ENCODE measurements at regions not wholly inside any gene's neighbourhood (a gene's known extent, or its start where the extent isn't known, plus 50 kb on each side); places are given as distances from the start of the nearest gene placed in this dataset.

DNA sequence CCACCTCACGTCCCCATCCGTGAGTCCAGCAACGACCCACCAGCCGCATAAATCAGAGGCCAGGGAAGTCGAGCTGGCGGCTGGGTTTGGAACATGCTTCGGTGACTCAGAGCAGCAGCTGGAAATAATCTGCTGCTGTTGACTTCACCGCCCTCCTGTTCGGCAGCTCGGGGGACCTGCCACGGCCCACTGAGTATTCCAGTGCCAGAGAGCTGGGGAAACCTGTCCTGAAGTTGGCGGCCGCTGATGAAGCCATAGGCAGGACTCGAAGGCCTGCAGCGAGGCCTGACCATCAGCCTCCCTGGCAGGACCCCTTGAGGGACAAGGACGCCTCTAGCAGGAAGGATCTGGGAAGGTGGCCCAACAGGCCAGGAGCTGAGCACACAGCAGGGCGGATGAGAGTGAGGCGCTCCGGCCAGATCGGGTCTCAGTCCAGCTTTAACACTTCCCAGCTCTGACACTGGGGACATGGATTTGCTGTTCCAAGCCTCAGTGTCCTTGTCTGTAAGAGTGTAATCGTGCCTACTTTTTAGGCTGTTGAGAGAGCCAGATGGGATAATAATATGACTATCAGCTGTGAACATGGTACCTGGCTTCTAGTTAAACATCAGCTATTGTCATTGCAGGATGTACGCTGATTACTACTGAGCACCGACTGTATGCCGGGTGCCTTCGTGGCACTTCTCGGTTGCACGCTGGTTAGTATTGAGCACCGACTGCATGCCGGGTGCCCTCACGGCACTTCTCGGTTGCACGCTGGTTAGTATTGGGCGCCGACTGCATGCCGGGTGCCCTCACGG is 50.4 kb upstream of the CIBAR2 start:
- Mint-ChIP-seq H3K9me3 (no peaks in the 10 kb centered on the region), H3K4me1 (ENCODE audit: low read depth) (peaks cover 6% of the 10 kb centered on the region), H3K27me3 (ENCODE audit: insufficient read depth) (peaks cover 15% of the 10 kb centered on the region), H3K4me3 (no peak overlapping the region), H3K36me3 (ENCODE audit: low read depth) (no peaks in the 10 kb centered on the region), H3K27ac (no peak overlapping the region)
- no peak for DNase-seq (ENCODE audit: low spot score)
- intact Hi-C loops (cut with micrococcal nuclease) = no loop called here

DNA sequence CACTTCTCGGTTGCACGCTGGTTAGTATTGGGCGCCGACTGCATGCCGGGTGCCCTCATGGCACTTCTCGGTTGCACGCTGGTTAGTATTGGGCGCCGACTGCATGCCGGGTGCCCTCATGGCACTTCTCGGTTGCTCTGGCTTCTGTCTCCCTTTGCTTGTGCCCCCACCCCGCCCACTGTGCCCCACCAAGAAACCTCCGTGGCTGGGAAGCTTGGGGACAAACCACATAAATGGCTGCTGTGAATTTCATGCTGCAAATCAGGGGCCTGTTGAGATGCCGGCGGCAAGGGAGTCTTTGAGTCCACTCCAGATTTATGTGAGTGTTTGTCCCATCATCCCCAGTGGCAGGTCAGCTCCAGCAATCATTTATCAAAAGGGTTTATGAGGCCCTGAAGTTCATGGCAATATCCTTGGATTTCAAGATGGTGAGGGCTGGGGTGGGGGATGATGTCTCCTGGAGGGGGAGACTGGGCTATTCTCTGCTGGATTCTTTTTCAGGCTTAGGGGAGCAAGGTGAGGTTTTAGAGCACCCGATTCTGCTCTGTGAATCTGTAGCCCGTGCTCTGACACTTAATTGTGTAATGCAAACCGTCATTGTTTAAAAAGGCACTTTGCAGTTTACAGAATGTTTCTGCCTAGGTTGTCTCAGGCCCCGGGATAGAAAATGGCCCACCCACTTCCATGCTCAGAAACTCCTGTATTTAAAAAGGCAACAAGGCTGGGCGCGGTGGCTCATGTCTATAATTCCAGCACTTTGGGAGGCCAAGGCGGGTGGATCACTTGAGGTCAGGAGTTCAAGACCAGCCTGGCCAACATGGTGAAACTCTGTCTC is 51.2 kb upstream of the CIBAR2 start:
- DNase-seq (ENCODE audit: low spot score) = no peak
- no peak overlapping the region for H3K4me3 Mint-ChIP-seq
- H3K36me3 Mint-ChIP-seq (ENCODE audit: low read depth) = no peaks in the 10 kb centered on the region
- intact Hi-C loops (cut with micrococcal nuclease) = no loop called here
- H3K27me3 Mint-ChIP-seq (ENCODE audit: insufficient read depth) = peaks cover 20% of the 10 kb centered on the region
- H3K4me1 Mint-ChIP-seq (ENCODE audit: low read depth) = no peaks in the 10 kb centered on the region
- H3K27ac Mint-ChIP-seq = no peak overlapping the region
- no peaks in the 10 kb centered on the region for H3K9me3 Mint-ChIP-seq

DNA sequence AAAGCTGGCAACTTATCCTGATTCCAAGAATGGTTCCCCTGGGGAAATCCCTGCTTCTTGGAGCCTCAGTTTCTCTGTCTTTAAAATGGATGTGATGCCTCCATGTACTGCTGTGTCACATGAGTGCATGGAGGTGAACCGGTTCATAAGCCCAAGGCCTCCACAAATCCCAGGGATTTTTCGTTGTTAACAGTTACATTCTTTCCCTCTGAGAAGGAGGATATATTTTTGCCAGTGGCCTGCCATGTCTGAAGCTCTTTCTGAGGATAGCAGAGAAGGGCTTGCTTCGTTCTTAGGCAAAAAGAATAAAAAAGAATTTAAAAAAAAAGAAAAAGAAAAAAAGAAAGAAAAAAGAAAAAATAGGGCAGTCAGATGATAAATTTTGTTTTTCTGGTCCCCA is 52.2 kb upstream of the CIBAR2 start:
- Mint-ChIP-seq H3K4me1 (ENCODE audit: low read depth) (no peaks in the 10 kb centered on the region), H3K27me3 (ENCODE audit: insufficient read depth) (peaks cover 23% of the 10 kb centered on the region), H3K9me3 (no peaks in the 10 kb centered on the region), H3K4me3 (no peak overlapping the region), H3K27ac (no peak overlapping the region), H3K36me3 (ENCODE audit: low read depth) (no peaks in the 10 kb centered on the region)
- intact Hi-C loops (cut with micrococcal nuclease) = no loop called here
- DNase-seq (ENCODE audit: low spot score) = no peak

DNA sequence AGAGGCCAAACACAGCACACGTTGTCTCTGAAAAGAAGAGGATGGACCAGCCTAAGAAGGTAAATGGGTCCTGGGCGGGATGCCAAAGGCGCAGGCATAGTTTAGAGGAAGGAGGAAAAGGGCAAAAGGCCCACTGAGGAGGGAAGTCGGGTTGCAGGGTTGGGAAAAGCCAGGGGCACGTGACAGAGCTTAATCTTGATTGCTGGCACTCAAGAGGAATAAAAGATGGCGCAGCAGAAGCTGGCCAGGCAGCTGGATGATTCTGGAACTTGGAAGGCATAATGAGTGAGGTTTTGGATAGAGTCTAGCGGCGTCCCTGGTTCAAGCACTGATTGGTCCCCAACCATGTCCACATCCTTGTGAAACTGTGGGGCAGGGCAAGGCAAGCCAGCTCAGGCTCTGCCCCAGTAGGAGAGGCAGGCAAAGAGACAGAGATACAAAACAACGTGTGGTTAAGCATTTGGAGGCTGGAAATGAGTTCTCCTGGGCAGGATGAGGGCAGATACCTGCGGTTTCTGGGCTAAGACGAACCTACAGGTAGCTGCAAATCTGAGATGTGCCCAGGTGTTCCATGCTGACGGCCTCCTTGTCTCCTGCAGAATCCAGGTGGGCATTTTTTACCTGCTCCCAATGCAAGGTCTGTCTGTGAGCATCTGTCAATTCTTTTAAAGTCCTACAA is 52.7 kb upstream of the CIBAR2 start:
- Mint-ChIP-seq H3K27ac (no peak overlapping the region), H3K4me3 (no peak overlapping the region), H3K36me3 (ENCODE audit: low read depth) (no peaks in the 10 kb centered on the region), H3K9me3 (no peaks in the 10 kb centered on the region), H3K4me1 (ENCODE audit: low read depth) (no peaks in the 10 kb centered on the region), H3K27me3 (ENCODE audit: insufficient read depth) (peaks cover 23% of the 10 kb centered on the region)
- intact Hi-C loops (cut with micrococcal nuclease) = no loop called here
- no peak for DNase-seq (ENCODE audit: low spot score)

DNA sequence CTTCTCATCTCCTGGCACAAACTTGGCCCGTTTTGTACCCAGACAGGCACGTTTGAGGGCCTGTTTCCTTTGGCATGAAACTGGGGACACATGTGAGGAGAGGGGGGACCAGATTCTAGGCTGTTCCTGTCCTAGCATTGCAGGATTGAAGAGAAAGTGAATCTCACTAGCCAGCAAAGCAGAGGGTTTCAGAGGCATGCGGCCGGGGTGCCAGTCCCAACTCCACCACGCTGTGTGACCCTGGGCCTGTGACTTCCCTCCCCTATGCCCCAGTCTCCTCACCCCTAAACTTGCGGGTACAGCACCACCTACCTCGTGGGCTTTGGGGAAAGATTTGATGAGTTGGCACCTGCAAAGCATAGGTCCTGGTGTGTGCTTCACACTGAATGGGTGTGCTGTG is 53.5 kb upstream of the CIBAR2 start:
- Mint-ChIP-seq H3K4me3 (no peak overlapping the region), H3K4me1 (ENCODE audit: low read depth) (no peaks in the 10 kb centered on the region), H3K36me3 (ENCODE audit: low read depth) (no peaks in the 10 kb centered on the region), H3K9me3 (no peaks in the 10 kb centered on the region), H3K27me3 (ENCODE audit: insufficient read depth) (peaks cover 29% of the 10 kb centered on the region), H3K27ac (no peak overlapping the region)
- intact Hi-C loops (cut with micrococcal nuclease) = no loop called here
- no peak for DNase-seq (ENCODE audit: low spot score)

DNA sequence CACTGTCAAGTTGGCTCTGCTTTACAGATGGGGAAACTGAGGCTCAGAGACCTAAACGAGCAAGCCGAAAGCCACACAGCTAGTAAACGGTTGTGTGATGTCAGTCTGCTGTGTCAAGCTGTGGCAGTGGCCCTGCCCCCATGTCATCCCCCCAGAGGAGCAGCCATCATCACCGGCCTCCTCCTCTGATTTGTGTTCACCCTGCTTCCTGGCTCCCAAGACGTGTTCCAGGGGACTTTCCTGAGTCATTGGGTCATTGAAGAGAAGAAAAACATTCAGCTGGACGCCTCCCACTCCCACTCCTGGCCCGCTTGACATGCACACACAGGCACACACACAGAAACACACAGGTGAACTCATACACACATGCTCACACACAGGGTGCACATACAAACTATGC is 54.0 kb upstream of the CIBAR2 start:
- H3K4me1 Mint-ChIP-seq (ENCODE audit: low read depth) = no peaks in the 10 kb centered on the region
- H3K27me3 Mint-ChIP-seq (ENCODE audit: insufficient read depth) = peaks cover 31% of the 10 kb centered on the region
- DNase-seq (ENCODE audit: low spot score) = no peak
- H3K9me3 Mint-ChIP-seq = no peaks in the 10 kb centered on the region
- no peak overlapping the region for H3K4me3 Mint-ChIP-seq
- intact Hi-C loops (cut with micrococcal nuclease) = no loop called here
- no peak overlapping the region for H3K27ac Mint-ChIP-seq
- H3K36me3 Mint-ChIP-seq (ENCODE audit: low read depth) = no peaks in the 10 kb centered on the region

DNA sequence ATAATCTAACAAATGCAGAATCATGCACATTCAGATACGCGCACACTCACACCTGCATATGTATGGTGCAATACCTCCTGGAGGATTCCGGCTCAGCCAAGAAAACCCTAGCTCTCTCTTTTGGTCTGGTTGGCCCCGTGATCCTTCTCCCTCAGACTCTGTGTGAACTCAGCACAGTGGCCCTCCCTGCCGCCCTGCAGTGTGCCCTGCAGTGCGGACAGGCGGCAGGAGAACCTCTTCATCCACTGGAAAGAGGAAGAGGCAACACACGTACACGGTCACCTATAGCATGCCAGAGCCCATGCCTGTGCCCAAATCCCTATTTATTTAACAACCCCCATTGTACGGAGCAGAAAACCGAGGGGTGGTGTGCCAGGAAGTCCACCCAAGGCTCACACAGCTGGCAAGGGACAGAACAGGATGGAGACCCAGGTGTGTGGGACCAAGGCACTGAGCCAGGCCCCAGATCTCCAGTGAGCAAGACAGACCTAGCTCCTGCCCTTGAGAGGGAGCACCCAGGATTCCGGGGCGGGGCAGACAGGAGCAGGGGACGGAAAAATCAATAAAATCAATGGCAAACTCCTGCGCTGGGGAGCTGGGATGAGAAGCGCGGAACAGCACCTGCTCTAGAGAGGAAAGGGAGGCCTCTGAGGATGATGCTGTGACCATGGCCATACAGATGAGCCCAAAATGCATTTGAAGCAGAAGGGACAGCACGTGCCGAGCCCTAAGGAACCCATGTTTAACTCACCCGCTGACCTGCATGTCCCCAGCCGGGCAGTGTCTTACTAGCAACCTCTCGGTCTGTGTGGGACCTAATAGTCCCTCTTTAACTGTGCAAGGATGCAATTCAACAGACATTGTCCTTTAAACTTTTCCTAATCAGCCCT is 54.7 kb upstream of the CIBAR2 start:
- DNase-seq (ENCODE audit: low spot score) = no peak
- Mint-ChIP-seq H3K27me3 (ENCODE audit: insufficient read depth) (peaks cover 36% of the 10 kb centered on the region), H3K4me3 (no peak overlapping the region), H3K36me3 (ENCODE audit: low read depth) (no peaks in the 10 kb centered on the region), H3K27ac (no peak overlapping the region), H3K9me3 (no peaks in the 10 kb centered on the region), H3K4me1 (ENCODE audit: low read depth) (no peaks in the 10 kb centered on the region)
- intact Hi-C loops (cut with micrococcal nuclease) = no loop called here

DNA sequence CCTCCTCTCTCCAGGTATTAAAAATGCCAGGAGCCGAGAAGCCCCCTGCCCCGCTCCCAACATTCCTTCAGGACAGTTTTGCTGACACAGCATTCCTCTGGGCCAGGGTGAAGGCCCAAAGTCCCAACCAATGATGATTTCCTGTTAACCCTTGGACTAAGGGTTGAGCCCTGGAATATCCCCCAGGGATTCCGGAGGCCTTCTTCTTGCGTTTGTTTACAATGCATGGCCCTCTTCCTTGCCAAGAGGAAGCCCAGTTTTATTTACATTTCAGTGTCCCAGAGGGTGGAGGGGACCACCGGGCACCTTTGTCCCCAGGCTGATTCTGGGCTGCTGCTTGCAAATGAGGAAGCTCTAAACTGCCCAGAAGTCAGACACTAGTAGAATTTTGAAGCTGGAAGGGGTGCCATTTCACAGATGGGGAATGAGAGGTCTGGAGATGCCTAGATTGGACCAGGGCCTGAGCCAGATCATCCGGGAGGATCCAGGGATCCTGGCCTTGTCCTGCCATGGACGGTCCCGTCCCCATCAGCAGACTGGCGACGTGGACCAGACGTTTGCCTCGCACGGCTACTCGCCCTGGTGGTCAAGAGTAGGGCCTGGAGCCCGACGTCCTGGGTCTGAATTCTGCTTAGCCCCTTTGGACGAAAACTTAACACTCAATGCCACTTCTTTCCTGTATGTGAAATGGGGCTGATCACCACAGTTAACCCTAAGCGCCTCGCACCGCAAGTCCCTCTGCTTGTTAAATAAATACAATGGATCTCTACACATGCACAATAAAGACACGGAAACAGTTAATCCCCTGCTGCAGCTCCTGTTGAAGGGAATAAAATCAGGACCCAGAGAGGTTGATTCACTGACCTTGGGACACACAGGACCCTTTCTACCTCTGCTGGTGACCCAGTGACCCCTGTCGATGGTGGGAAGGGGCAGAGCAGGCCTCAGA is 55.6 kb upstream of the CIBAR2 start:
- Mint-ChIP-seq H3K4me3 (no peak overlapping the region), H3K27me3 (ENCODE audit: insufficient read depth) (peaks cover 45% of the 10 kb centered on the region)
- intact Hi-C loops (cut with micrococcal nuclease) = no loop called here

DNA sequence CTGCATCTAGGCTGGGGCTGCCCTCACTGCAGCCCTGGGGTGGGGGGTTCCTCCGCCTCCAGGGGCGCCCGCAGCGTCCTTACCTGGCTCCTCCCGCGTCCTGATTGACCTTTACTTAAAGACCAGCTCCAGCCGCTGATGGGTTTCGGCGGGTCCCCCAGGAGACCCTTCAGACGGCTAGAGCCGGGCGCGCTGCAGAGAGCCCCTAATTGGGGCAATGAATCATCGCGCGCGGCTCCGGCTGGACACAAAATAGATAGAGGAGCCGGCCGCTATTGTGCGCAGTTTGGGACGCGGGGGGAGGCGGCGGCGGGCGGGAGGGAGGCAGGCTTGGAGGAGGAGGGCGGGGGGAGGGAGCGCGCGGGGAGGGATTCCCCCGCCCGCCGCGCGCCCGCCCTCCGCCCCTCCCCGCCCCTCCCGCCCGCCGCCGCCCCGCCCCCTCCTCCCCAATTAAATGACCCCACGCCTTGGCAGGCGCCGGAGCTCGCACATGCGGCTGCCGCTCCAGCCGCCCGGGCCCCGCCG is 56.5 kb upstream of the CIBAR2 start:
- peak overlapping the region; percentile 30 for H3K4me3 Mint-ChIP-seq
- H3K27me3 Mint-ChIP-seq (ENCODE audit: insufficient read depth) = peaks cover 47% of the 10 kb centered on the region
- no peaks in the 10 kb centered on the region for H3K4me1 Mint-ChIP-seq (ENCODE audit: low read depth)

More for the DNA sequence above, 55.6 kb upstream of the CIBAR2 start:
- Mint-ChIP-seq H3K36me3 (ENCODE audit: low read depth) (no peaks in the 10 kb centered on the region), H3K9me3 (no peaks in the 10 kb centered on the region), H3K4me1 (ENCODE audit: low read depth) (no peaks in the 10 kb centered on the region), H3K27ac (no peak overlapping the region)
- no peak for DNase-seq (ENCODE audit: low spot score)

DNA sequence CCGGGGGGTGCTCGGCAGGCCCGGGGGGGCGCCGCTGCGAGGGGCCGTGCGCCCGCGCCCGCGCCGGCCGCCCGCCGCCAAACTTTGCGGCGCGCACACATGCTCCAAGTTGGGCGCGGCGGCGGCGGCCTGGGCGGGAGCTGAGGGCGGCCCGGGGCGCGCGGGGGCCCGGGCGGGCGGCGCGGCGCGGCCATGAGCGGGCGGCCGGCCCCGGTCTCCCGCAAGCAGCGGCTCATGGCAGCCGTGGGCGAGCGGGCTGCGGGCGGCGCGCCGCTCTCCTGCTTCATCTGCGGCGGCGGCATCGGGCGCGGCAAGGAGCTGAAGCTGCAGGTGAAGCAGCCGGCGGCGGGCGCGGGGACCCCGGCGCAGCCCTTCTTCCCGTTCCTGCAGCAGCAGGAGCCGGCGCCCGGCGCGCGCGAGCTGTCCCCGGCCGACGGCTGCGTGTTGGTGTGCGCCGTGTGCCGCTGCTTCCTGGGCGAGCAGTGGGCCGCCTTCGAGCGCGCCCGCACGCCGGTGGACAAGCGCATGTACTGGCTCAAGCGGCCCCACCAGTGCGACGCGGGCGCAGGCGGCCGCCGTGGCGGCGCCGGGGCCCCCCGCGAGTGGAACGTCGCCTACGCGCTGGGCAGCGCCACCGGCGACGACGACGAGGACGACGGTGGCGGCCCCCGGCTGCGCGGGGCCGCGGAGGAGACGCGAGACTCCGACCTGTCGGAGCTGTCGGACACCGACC is 57.2 kb upstream of the CIBAR2 start:
- peaks cover 48% of the 10 kb centered on the region for H3K27me3 Mint-ChIP-seq (ENCODE audit: insufficient read depth)
- H3K9me3 Mint-ChIP-seq = no peaks in the 10 kb centered on the region
- intact Hi-C loops (cut with micrococcal nuclease) = no loop called here
- DNase-seq (ENCODE audit: low spot score) = no peak
- H3K4me1 Mint-ChIP-seq (ENCODE audit: low read depth) = no peaks in the 10 kb centered on the region
- H3K4me3 Mint-ChIP-seq = no peak overlapping the region
- no peaks in the 10 kb centered on the region for H3K36me3 Mint-ChIP-seq (ENCODE audit: low read depth)
- no peak overlapping the region for H3K27ac Mint-ChIP-seq

More for the DNA sequence above, 56.5 kb upstream of the CIBAR2 start:
- intact Hi-C loops (cut with micrococcal nuclease) = no loop called here
- no peak for DNase-seq (ENCODE audit: low spot score)
- H3K9me3 Mint-ChIP-seq = no peaks in the 10 kb centered on the region
- H3K27ac Mint-ChIP-seq = no peak overlapping the region
- H3K36me3 Mint-ChIP-seq (ENCODE audit: low read depth) = no peaks in the 10 kb centered on the region

DNA sequence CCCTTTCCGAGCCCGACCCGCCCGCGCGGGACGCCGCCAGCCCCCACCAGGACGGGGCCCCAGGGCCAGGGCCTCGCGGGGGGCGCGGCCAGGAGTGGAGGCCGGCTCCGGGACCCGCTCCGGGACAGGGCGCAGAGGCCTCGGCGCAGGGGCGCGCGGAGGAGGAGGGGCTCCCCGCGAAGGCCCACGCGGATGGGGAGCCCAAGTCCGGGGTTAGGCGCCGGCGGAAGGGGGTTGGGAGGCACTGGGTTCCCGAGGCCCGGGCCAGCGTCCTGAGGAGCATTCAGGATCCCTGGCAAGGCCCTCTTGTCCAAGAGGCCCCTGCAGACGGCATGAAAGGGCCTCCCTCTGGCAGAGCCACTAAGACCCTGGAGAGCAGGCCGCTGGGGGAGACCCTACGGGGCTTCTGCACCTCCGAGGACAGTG is 57.8 kb upstream of the CIBAR2 start:
- Mint-ChIP-seq H3K4me1 (ENCODE audit: low read depth) (no peaks in the 10 kb centered on the region), H3K36me3 (ENCODE audit: low read depth) (no peaks in the 10 kb centered on the region), H3K9me3 (no peaks in the 10 kb centered on the region), H3K27me3 (ENCODE audit: insufficient read depth) (peaks cover 48% of the 10 kb centered on the region), H3K27ac (no peak overlapping the region), H3K4me3 (no peak overlapping the region)
- intact Hi-C loops (cut with micrococcal nuclease) = no loop called here
- no peak for DNase-seq (ENCODE audit: low spot score)

Data from activated T-helper 1 cell treated with anti-CD3 and anti-CD28 coated beads, Interleukin-12 subunit alpha, Interleukin-12 subunit beta, Interleukin-2, Interleukin-4 antibody, amounts not matched to agents 30 ng/mL and 10 ng/mL and 1 ng/mL, durations not matched to agents 14 hours and 24 hours and 36 hours (primary cell).